ENCODE measurements at regions not wholly inside any gene's neighbourhood (a gene's known extent, or its start where the extent isn't known, plus 50 kb on each side); places are given as distances from the start of the nearest gene placed in this dataset.
"Not testable (repeated sequence)": the region's sequence is repeated elsewhere in the genome, so short reads cannot be mapped to it uniquely, and the experiment has no call there.

DNA sequence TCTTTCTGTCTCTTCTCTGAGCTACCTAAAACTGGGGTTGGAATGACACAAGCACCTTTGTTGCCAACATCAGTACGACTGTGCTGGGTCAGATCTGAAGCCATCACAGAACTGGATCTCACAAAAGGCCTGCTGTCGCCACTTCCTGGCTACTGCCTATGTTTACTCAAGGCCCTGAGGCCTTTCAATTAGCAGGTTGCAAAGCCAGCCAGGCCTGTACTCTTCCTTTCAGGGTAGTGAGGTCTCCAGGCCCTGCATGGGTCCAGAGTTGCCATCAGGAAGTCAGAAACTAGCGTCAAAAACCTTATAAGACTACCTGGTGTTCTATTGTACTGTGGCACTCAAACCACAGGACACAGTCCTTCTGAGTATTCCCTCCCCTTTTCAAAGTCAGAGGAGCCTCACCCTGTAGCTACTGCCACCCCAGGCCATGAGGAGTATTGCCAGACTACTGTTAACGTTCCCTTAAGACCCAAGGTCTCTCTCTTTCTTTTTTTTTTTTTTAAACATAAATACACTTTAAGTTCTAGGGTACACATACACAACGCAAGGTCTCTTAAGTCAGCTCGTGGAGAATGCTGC is 937.4 kb upstream of the GJE1 start:
- Histone ChIP-seq H3K27me3 (ENCODE audit: control insufficient read depth, insufficient read depth, low read length) (no peaks in the 10 kb centered on the region), H3K4me3 (ENCODE audit: low read depth, low read length) (no peak overlapping the region), H3K36me3 (ENCODE audit: control insufficient read depth, insufficient read depth, low read length) (no peaks in the 10 kb centered on the region)
- DNase-seq (ENCODE audit: low read depth) (no peak), FAIRE-seq (no peak)
- TF ChIP-seq, protein P1, sequence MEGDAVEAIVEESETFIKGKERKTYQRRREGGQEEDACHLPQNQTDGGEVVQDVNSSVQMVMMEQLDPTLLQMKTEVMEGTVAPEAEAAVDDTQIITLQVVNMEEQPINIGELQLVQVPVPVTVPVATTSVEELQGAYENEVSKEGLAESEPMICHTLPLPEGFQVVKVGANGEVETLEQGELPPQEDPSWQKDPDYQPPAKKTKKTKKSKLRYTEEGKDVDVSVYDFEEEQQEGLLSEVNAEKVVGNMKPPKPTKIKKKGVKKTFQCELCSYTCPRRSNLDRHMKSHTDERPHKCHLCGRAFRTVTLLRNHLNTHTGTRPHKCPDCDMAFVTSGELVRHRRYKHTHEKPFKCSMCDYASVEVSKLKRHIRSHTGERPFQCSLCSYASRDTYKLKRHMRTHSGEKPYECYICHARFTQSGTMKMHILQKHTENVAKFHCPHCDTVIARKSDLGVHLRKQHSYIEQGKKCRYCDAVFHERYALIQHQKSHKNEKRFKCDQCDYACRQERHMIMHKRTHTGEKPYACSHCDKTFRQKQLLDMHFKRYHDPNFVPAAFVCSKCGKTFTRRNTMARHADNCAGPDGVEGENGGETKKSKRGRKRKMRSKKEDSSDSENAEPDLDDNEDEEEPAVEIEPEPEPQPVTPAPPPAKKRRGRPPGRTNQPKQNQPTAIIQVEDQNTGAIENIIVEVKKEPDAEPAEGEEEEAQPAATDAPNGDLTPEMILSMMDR (IDR thresholded peaks at IDR 0.05; ENCODE audit: insufficient read depth, low read length, severe bottlenecking) = no peak

DNA sequence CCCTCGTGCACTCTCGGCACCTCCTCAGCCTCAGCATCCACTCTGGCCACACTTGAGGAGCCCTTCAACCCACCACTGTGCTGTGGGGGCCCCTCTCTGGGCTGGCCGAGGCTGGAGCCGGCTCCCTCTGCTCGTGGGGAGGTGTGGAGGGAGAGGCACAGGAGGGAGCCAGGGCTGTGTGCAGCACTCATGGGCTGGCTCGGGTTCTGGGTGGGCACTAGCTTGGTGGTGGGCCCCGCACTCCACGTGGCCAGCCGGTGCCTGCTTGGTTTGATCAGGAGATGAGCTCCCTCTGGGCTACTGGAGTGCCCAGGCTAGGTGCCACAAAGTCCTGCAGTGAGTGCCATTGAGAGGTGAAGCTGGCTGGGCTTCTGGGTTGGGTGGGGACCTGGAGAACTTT is 949.4 kb upstream of the GJE1 start:
- TF ChIP-seq, protein P1 (IDR thresholded peaks at IDR 0.05; ENCODE audit: insufficient read depth, low read length, severe bottlenecking) = no peak
- Histone ChIP-seq H3K4me3 (ENCODE audit: low read depth, low read length) (no peak overlapping the region), H3K36me3 (ENCODE audit: control insufficient read depth, insufficient read depth, low read length) (no peaks in the 10 kb centered on the region), H3K27me3 (ENCODE audit: control insufficient read depth, insufficient read depth, low read length) (no peaks in the 10 kb centered on the region)
- DNase-seq (ENCODE audit: low read depth) = no peak
- no peak for FAIRE-seq

DNA sequence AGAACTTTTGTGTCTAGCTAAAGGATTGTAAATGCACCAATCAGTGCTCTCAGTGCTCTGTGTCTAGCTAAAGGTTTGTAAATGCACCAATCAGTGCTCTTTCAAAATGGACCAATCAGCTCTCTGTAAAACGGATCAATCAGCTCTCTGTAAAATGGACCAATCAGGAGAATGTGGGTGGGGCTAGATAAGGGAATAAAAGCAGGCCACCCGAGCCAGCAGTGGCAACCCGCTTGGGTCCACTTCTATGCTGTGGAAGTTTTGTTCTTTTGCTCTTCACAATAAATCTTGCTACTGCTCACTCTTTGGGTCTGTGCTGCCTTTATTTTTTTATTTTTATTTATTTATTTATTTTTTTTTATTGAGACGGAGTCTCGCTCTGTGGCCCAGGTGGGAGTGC is 957.3 kb upstream of the GJE1 start:
- not testable (repeated sequence) for H3K4me3 ChIP-seq (ENCODE audit: low read depth, low read length); DNase-seq (ENCODE audit: low read depth); H3K36me3 ChIP-seq (ENCODE audit: control insufficient read depth, insufficient read depth, low read length); FAIRE-seq; H3K27me3 ChIP-seq (ENCODE audit: control insufficient read depth, insufficient read depth, low read length)

DNA sequence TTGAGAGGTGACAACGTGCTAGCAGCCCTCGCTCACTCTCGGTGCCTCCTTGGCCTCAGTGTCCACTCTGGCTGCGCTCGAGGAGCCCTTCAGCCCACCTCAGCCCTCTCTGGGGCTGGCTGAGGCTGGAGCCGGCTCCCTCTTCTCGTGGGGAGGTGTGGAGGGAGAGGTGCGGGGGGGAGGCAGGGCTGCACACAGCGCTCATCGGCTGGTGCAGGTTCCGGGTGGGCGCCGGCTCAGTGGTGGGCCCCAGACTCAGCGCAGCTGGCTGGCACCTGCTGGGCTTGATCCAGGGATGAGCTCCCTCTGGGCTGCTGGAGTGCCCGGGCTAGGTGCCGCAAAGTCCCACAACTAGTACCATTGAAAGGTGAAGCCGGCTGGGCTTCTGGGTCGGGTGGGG is 957.8 kb upstream of the GJE1 start:
- Histone ChIP-seq H3K4me3 (ENCODE audit: low read depth, low read length) (no peak overlapping the region), H3K27me3 (ENCODE audit: control insufficient read depth, insufficient read depth, low read length) (no peaks in the 10 kb centered on the region), H3K36me3 (ENCODE audit: control insufficient read depth, insufficient read depth, low read length) (no peaks in the 10 kb centered on the region)
- no peak for DNase-seq (ENCODE audit: low read depth)
- no peak for FAIRE-seq
- TF ChIP-seq, protein P1 (IDR thresholded peaks at IDR 0.05; ENCODE audit: insufficient read depth, low read length, severe bottlenecking) = no peak

DNA sequence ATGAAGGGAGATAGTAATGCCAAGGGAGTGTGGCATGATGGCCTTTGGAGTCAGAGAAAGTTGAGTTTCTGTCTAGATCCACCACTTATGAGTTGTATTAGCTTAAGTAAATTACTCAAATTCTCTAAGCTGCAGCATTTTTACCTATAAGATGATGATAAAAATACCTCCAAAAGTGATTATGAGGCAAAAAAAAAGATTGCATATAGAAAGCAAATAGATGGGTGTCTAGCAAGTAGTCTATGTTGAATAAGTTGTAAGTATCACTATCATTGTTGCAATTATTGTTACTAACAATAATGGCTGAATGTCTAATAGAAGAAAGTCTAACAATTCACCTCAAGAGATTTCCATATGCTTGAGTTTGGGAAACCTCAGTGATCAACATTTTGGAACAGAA is 959.2 kb upstream of the GJE1 start:
- Histone ChIP-seq H3K36me3 (ENCODE audit: control insufficient read depth, insufficient read depth, low read length) (no peaks in the 10 kb centered on the region), H3K4me3 (ENCODE audit: low read depth, low read length) (no peak overlapping the region), H3K27me3 (ENCODE audit: control insufficient read depth, insufficient read depth, low read length) (no peaks in the 10 kb centered on the region)
- TF ChIP-seq, protein P1 (IDR thresholded peaks at IDR 0.05; ENCODE audit: insufficient read depth, low read length, severe bottlenecking) = no peak
- DNase-seq (ENCODE audit: low read depth) (no peak), FAIRE-seq (no peak)

DNA sequence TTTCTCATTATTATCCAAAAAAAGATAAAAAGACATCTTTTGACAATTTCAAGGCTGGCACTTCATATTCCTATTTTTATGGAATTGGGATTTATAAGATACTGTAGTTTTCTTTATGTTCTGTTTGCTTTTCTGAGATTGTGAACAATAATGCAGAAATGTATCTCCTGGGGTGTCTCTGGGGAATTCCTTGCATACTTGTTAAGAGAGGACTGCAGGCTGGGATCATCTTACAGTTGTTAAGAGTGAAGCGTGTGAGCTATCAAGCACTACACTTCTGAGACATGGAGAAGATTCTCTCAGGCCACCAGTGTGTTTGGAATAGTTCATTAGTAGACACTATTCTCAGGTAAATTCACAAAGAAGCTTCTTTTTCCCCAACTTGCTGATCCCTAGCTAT is 963.3 kb upstream of the GJE1 start:
- no peak for FAIRE-seq
- TF ChIP-seq, protein P1 (IDR thresholded peaks at IDR 0.05; ENCODE audit: insufficient read depth, low read length, severe bottlenecking) = no peak
- no peak overlapping the region for H3K4me3 ChIP-seq (ENCODE audit: low read depth, low read length)
- H3K36me3 ChIP-seq (ENCODE audit: control insufficient read depth, insufficient read depth, low read length) = no peaks in the 10 kb centered on the region
- DNase-seq (ENCODE audit: low read depth) = no peak
- no peaks in the 10 kb centered on the region for H3K27me3 ChIP-seq (ENCODE audit: control insufficient read depth, insufficient read depth, low read length)

Data from bronchial epithelial cell (primary cell).